ENCODE measurements at regions not wholly inside any gene's neighbourhood (a gene's known extent, or its start where the extent isn't known, plus 50 kb on each side); places are given as distances from the start of the nearest gene placed in this dataset.
"Not testable (repeated sequence)": the region's sequence is repeated elsewhere in the genome, so short reads cannot be mapped to it uniquely, and the experiment has no call there.

GRCh38 chr19:13634658-13635057, 128.4 kb upstream of the CACNA1A start:
- intact Hi-C loops (cut with micrococcal nuclease; ENCODE audit: unreplicated experiment) = no loop called here
- no TSS peak for BruUV-seq (replicated peaks)
- DNase-seq (ENCODE audit: low spot score) = no peak
- CTCF ChIA-PET (ENCODE audit: unreplicated experiment) = no interaction called here
- H3K79me2 ChIP-seq (ENCODE audit: insufficient read depth, low read depth, low read length) = no peaks in the 10 kb centered on the region
- TF ChIP-seq CTCF (conservative IDR thresholded peaks at IDR 0.05; ENCODE audit: low read length) (no peak), EZH2phosphoT487 (IDR thresholded peaks at IDR 0.05; ENCODE audit: borderline replicate concordance, low read depth, low read length) (no peak)
- H3K4me1 ChIP-seq (ENCODE audit: insufficient read depth, low read length, poor library complexity, severe bottlenecking) = no peaks in the 10 kb centered on the region
- no peak overlapping the region for H2AFZ ChIP-seq (ENCODE audit: low read length)
- no peaks in the 10 kb centered on the region for H3K9me2 ChIP-seq (ENCODE audit: insufficient read depth, low read length)
- H4K20me1 ChIP-seq (ENCODE audit: insufficient read depth, low read length) = no peaks in the 10 kb centered on the region
- no peak overlapping the region for H3K27ac ChIP-seq (ENCODE audit: low read depth, low read length, poor library complexity, severe bottlenecking)
- H3K9me3 ChIP-seq (ENCODE audit: low read length) = no peaks in the 10 kb centered on the region
- POLR2A ChIA-PET = interaction anchor here (0.5 kb wide), 1 partner anchor 72 kb away, joined by 6 read pairs; no protein-coding TSS in a partner anchor
- H3K36me3 ChIP-seq (ENCODE audit: insufficient read depth, low read length) = no peaks in the 10 kb centered on the region
- H3K4me3 ChIP-seq (ENCODE audit: low read depth, low read length, poor library complexity, severe bottlenecking) = no peak overlapping the region
- no peak overlapping the region for H3K4me2 ChIP-seq (ENCODE audit: low read length)

GRCh38 chr19:13633522-13633922, 127.2 kb upstream of the CACNA1A start:
- CTCF ChIA-PET (ENCODE audit: unreplicated experiment) = no interaction called here
- BruUV-seq (replicated peaks) = no TSS peak
- H3K27ac ChIP-seq (ENCODE audit: low read depth, low read length, poor library complexity, severe bottlenecking) = no peak overlapping the region
- TF ChIP-seq EZH2phosphoT487 (IDR thresholded peaks at IDR 0.05; ENCODE audit: borderline replicate concordance, low read depth, low read length) (no peak), CTCF (conservative IDR thresholded peaks at IDR 0.05; ENCODE audit: low read length) (no peak)
- no peak overlapping the region for H2AFZ ChIP-seq (ENCODE audit: low read length)
- no peaks in the 10 kb centered on the region for H3K36me3 ChIP-seq (ENCODE audit: insufficient read depth, low read length)
- no peaks in the 10 kb centered on the region for H3K9me2 ChIP-seq (ENCODE audit: insufficient read depth, low read length)
- no peaks in the 10 kb centered on the region for H3K4me1 ChIP-seq (ENCODE audit: insufficient read depth, low read length, poor library complexity, severe bottlenecking)
- H3K79me2 ChIP-seq (ENCODE audit: insufficient read depth, low read depth, low read length) = no peaks in the 10 kb centered on the region
- H4K20me1 ChIP-seq (ENCODE audit: insufficient read depth, low read length) = no peaks in the 10 kb centered on the region
- no peak overlapping the region for H3K4me2 ChIP-seq (ENCODE audit: low read length)
- DNase-seq (ENCODE audit: low spot score) = no peak
- intact Hi-C loops (cut with micrococcal nuclease; ENCODE audit: unreplicated experiment) = no loop called here
- no peak overlapping the region for H3K4me3 ChIP-seq (ENCODE audit: low read depth, low read length, poor library complexity, severe bottlenecking)
- H3K9me3 ChIP-seq (ENCODE audit: low read length) = no peaks in the 10 kb centered on the region
- POLR2A ChIA-PET = no interaction called here

GRCh38 chr19:13633109-13633508, 126.8 kb upstream of the CACNA1A start:
- Histone ChIP-seq H3K4me1 (ENCODE audit: insufficient read depth, low read length, poor library complexity, severe bottlenecking) (no peaks in the 10 kb centered on the region), H3K36me3 (ENCODE audit: insufficient read depth, low read length) (no peaks in the 10 kb centered on the region), H3K9me2 (ENCODE audit: insufficient read depth, low read length) (no peaks in the 10 kb centered on the region), H3K4me2 (ENCODE audit: low read length) (no peak overlapping the region), H3K27ac (ENCODE audit: low read depth, low read length, poor library complexity, severe bottlenecking) (no peak overlapping the region), H3K79me2 (ENCODE audit: insufficient read depth, low read depth, low read length) (no peaks in the 10 kb centered on the region), H3K4me3 (ENCODE audit: low read depth, low read length, poor library complexity, severe bottlenecking) (no peak overlapping the region), H2AFZ (ENCODE audit: low read length) (no peak overlapping the region), H3K9me3 (ENCODE audit: low read length) (no peaks in the 10 kb centered on the region), H4K20me1 (ENCODE audit: insufficient read depth, low read length) (no peaks in the 10 kb centered on the region)
- ChIA-PET CTCF (ENCODE audit: unreplicated experiment) (no interaction called here), POLR2A (no interaction called here)
- TF ChIP-seq EZH2phosphoT487 (IDR thresholded peaks at IDR 0.05; ENCODE audit: borderline replicate concordance, low read depth, low read length) = no peak
- TF ChIP-seq CTCF (conservative IDR thresholded peaks at IDR 0.05; ENCODE audit: low read length) = no peak
- BruUV-seq (replicated peaks) = no TSS peak
- no peak for DNase-seq (ENCODE audit: low spot score)
- intact Hi-C loops (cut with micrococcal nuclease; ENCODE audit: unreplicated experiment) = no loop called here

GRCh38 chr19:13632164-13632563, 125.9 kb upstream of the CACNA1A start:
- CTCF ChIA-PET (ENCODE audit: unreplicated experiment); BruUV-seq (replicated peaks): not testable (repeated sequence)

More at GRCh38 chr19:13632164-13632563, 125.9 kb upstream of the CACNA1A start:
- H4K20me1 ChIP-seq (ENCODE audit: insufficient read depth, low read length); H3K4me3 ChIP-seq (ENCODE audit: low read depth, low read length, poor library complexity, severe bottlenecking); H3K4me2 ChIP-seq (ENCODE audit: low read length); H3K27ac ChIP-seq (ENCODE audit: low read depth, low read length, poor library complexity, severe bottlenecking); H3K4me1 ChIP-seq (ENCODE audit: insufficient read depth, low read length, poor library complexity, severe bottlenecking); H2AFZ ChIP-seq (ENCODE audit: low read length); H3K36me3 ChIP-seq (ENCODE audit: insufficient read depth, low read length); H3K79me2 ChIP-seq (ENCODE audit: insufficient read depth, low read depth, low read length); DNase-seq (ENCODE audit: low spot score); intact Hi-C loops (cut with micrococcal nuclease; ENCODE audit: unreplicated experiment); H3K9me3 ChIP-seq (ENCODE audit: low read length); H3K9me2 ChIP-seq (ENCODE audit: insufficient read depth, low read length): not testable (repeated sequence)
- POLR2A ChIA-PET = interaction anchor here (0.6 kb wide), 2 partner anchors 277 to 1090 kb away, joined by 3 to 4 read pairs; no protein-coding TSS in a partner anchor
